ENCODE measurements at regions not wholly inside any gene's neighbourhood (a gene's known extent, or its start where the extent isn't known, plus 50 kb on each side); places are given as distances from the start of the nearest gene placed in this dataset.

DNA sequence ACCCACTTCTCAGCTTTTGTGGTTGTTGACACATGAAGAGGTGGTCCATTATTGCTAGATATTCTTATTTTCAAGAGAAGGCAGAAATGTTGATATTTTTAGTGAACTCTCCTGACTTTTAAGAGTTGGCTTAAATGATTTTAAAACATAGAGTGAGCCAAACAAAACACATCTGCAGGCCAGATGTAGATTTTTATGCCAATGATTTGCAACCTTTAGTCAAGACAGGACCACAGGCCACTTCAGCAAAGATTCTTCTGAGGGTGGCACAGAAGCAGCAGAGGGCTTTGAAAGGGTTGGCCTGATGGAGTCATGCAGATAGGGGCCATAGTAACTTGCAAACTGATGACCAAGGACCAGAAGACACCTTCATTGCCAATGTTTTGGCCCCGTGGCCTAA is 276.5 kb upstream of the P2RY1 start:
- no peaks in the 10 kb centered on the region for H3K9me2 ChIP-seq (replicated peaks; ENCODE audit: control insufficient read depth, low read length)
- H3K4me1 ChIP-seq (ENCODE audit: control insufficient read depth, low read length) = no peaks in the 10 kb centered on the region
- H3K4me2 ChIP-seq (ENCODE audit: low read length) = no peak overlapping the region
- no peaks in the 10 kb centered on the region for H3K36me3 ChIP-seq (ENCODE audit: control insufficient read depth, low read length)
- no peak for TF ChIP-seq EZH2phosphoT487 (IDR thresholded peaks at IDR 0.05; ENCODE audit: borderline replicate concordance, low read length)
- TF ChIP-seq, protein P1, sequence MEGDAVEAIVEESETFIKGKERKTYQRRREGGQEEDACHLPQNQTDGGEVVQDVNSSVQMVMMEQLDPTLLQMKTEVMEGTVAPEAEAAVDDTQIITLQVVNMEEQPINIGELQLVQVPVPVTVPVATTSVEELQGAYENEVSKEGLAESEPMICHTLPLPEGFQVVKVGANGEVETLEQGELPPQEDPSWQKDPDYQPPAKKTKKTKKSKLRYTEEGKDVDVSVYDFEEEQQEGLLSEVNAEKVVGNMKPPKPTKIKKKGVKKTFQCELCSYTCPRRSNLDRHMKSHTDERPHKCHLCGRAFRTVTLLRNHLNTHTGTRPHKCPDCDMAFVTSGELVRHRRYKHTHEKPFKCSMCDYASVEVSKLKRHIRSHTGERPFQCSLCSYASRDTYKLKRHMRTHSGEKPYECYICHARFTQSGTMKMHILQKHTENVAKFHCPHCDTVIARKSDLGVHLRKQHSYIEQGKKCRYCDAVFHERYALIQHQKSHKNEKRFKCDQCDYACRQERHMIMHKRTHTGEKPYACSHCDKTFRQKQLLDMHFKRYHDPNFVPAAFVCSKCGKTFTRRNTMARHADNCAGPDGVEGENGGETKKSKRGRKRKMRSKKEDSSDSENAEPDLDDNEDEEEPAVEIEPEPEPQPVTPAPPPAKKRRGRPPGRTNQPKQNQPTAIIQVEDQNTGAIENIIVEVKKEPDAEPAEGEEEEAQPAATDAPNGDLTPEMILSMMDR (IDR thresholded peaks at IDR 0.05; ENCODE audit: low read depth, low read length, poor library complexity, severe bottlenecking) = no peak
- H3K79me2 ChIP-seq (ENCODE audit: control insufficient read depth, low read length) = no peaks in the 10 kb centered on the region
- H3K9me3 ChIP-seq (ENCODE audit: control insufficient read depth, insufficient read depth, low read length) = no peaks in the 10 kb centered on the region
- H3F3A ChIP-seq (ENCODE audit: control insufficient read depth, insufficient read depth) = no peaks in the 10 kb centered on the region
- no peaks in the 10 kb centered on the region for H4K20me1 ChIP-seq (ENCODE audit: control insufficient read depth, insufficient read depth, low read depth, low read length)
- H3K27me3 ChIP-seq (ENCODE audit: control insufficient read depth, low read length) = no peaks in the 10 kb centered on the region
- H3K27ac ChIP-seq (ENCODE audit: low read depth, low read length) = no peak overlapping the region
- no peak overlapping the region for H3K4me3 ChIP-seq (ENCODE audit: low read length)

DNA sequence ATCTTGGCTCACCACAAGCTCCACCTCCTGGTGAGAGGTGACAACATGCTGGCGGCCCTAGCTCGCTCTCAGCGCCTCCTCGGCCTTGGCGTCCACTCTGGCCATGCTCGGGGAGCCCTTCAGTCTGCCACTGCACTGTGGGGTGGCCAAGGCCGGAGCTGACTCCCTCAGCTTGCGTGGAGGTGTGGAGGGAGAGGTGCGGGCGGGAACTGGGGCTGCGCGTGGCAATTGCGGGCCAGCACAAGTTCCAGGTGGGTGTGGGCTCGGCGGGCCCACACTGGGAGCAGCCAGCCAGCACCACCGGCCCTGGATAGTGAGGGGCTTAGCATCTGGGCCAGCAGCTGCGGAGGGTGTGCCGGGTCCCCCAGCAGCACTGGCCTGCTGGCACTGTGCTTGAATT is 275.7 kb upstream of the P2RY1 start:
- H3K27ac ChIP-seq (ENCODE audit: low read depth, low read length) = no peak overlapping the region
- no peaks in the 10 kb centered on the region for H3K27me3 ChIP-seq (ENCODE audit: control insufficient read depth, low read length)
- H4K20me1 ChIP-seq (ENCODE audit: control insufficient read depth, insufficient read depth, low read depth, low read length) = no peaks in the 10 kb centered on the region
- H3K36me3 ChIP-seq (ENCODE audit: control insufficient read depth, low read length) = no peaks in the 10 kb centered on the region
- H3K9me3 ChIP-seq (ENCODE audit: control insufficient read depth, insufficient read depth, low read length) = no peaks in the 10 kb centered on the region
- H3K79me2 ChIP-seq (ENCODE audit: control insufficient read depth, low read length) = no peaks in the 10 kb centered on the region
- no peak for TF ChIP-seq EZH2phosphoT487 (IDR thresholded peaks at IDR 0.05; ENCODE audit: borderline replicate concordance, low read length)
- TF ChIP-seq, protein P1 (IDR thresholded peaks at IDR 0.05; ENCODE audit: low read depth, low read length, poor library complexity, severe bottlenecking) = no peak
- H3K4me1 ChIP-seq (ENCODE audit: control insufficient read depth, low read length) = no peaks in the 10 kb centered on the region
- no peak overlapping the region for H3K4me2 ChIP-seq (ENCODE audit: low read length)
- H3F3A ChIP-seq (ENCODE audit: control insufficient read depth, insufficient read depth) = no peaks in the 10 kb centered on the region
- H3K9me2 ChIP-seq (replicated peaks; ENCODE audit: control insufficient read depth, low read length) = no peaks in the 10 kb centered on the region
- H3K4me3 ChIP-seq (ENCODE audit: low read length) = no peak overlapping the region

- Histone ChIP-seq H3K36me3 (ENCODE audit: control insufficient read depth, low read length) (no peaks in the 10 kb centered on the region), H3K4me2 (ENCODE audit: low read length) (no peak overlapping the region), H3K27ac (ENCODE audit: low read depth, low read length) (no peak overlapping the region), H4K20me1 (ENCODE audit: control insufficient read depth, insufficient read depth, low read depth, low read length) (no peaks in the 10 kb centered on the region), H3K79me2 (ENCODE audit: control insufficient read depth, low read length) (no peaks in the 10 kb centered on the region), H3K9me3 (ENCODE audit: control insufficient read depth, insufficient read depth, low read length) (no peaks in the 10 kb centered on the region), H3K9me2 (replicated peaks; ENCODE audit: control insufficient read depth, low read length) (no peaks in the 10 kb centered on the region), H3K27me3 (ENCODE audit: control insufficient read depth, low read length) (peaks cover 4% of the 10 kb centered on the region; the same call in 1 of the 2 replicates), H3K4me1 (ENCODE audit: control insufficient read depth, low read length) (no peaks in the 10 kb centered on the region), H3F3A (ENCODE audit: control insufficient read depth, insufficient read depth) (no peaks in the 10 kb centered on the region), H3K4me3 (ENCODE audit: low read length) (no peak overlapping the region)
- TF ChIP-seq, protein P1 (IDR thresholded peaks at IDR 0.05; ENCODE audit: low read depth, low read length, poor library complexity, severe bottlenecking) = no peak
- TF ChIP-seq EZH2phosphoT487 (IDR thresholded peaks at IDR 0.05; ENCODE audit: borderline replicate concordance, low read length) = no peak
Observed at GRCh38 chr3:152564459-152564858, 270.5 kb upstream of the P2RY1 start.
